ENCODE measurements at regions not wholly inside any gene's neighbourhood (a gene's known extent, or its start where the extent isn't known, plus 50 kb on each side); places are given as distances from the start of the nearest gene placed in this dataset.

GRCh38 chr6:44642870-44643522 lies 255.5 kb downstream of the CDC5L start:
- peak; percentile 71 for DNase-seq

GRCh38 chr6:44645276-44645675 lies 257.8 kb downstream of the CDC5L start:
- DNase-seq: no peak

GRCh38 chr6:44646355-44646754 lies 258.8 kb downstream of the CDC5L start:
- DNase-seq: no peak

- no peak for DNase-seq
Observed at GRCh38 chr6:44649365-44650025, 262.0 kb downstream of the CDC5L start.

GRCh38 chr6:44650495-44650894 lies 263.0 kb downstream of the CDC5L start:
- DNase-seq: peak; percentile 23

DNA sequence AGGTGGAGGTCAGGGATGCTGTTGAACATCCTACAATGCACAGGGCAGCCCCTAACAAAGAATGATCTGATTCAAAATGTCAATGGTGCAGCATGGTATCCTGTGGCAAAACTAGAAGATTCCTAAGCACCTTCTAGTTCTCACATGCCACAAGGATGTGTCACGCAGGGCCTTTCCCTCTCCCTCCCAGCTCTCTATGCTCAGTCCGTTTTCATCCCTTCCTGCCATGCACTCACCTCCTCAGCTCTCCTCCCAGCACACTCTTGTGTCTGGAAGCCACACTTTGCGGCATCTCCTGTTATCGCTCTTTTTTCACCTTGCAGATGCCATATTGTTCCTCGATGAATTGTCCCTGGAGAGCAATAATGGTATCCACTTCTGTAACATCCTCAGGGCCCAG lies 263.4 kb downstream of the CDC5L start:
- DNase-seq: no peak

- no peak for DNase-seq
Observed at GRCh38 chr6:44651604-44652003, 264.1 kb downstream of the CDC5L start.

DNA sequence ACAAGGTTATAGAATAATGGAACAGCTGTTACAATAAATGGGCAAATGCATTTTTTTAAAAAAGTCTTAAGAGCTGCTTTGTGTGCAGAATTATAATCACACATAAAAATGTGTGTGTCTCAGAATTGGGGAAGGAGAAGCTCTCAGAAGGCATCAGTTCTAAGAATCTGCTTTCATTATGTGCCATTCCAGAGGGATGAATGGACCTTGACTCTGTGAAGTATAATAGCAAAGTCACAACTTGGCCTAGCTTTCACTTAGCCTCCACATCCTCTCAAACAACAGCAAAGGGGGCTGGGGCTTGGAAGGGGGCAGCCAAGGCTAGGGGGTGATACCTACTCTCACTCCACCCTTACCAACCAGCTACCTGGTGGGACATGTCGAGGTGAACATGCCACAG lies 265.0 kb downstream of the CDC5L start:
- no peak for DNase-seq

DNA sequence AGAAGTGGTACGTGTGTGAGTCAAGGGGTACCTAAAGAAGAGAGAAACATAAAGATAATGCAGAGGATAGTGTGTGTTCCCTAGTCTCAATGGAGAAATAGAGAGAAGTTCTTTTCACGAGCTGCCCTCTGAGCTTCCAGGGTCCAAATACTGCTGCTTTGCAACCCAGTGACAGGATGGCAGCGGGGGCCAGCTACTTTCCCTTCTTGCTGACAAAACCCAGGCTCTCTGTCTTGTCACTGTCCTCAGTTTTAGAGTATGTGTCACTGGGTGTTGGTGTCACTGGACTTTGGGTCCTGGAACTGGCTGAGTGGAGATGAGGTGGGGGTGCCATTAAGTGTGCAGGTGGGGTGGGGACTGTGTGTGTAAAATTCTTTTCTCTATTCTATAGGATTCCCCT lies 265.6 kb downstream of the CDC5L start:
- DNase-seq: no peak

DNA sequence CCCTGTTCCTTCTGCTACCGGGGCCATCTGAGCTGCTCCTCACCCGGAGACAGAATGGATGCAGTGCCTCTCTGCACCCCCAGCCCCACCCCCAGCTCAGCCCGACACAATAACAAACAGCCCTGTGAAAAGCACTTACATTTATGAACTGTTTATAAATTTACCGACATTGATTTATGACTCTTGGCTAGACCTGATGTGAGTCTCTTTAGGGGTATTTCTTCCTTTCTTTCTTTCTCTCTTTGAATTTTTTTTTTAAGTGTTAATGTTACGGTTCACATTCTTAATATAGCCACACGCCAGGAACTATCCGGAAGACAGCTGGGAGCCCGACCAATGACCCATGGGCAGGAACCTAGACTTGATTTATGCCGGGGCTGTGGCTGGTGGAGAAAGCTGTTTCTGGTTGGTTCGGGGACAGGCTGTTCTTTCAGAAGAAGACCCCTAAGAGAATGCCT lies 266.3 kb downstream of the CDC5L start:
- no peak for DNase-seq

GRCh38 chr6:44655412-44656342 lies 268.2 kb downstream of the CDC5L start:
- DNase-seq: peak; percentile 84

GRCh38 chr6:44656691-44657090 lies 269.2 kb downstream of the CDC5L start:
- no peak for DNase-seq

GRCh38 chr6:44657206-44657819 lies 269.8 kb downstream of the CDC5L start:
- DNase-seq: no peak

- DNase-seq: no peak
Observed at GRCh38 chr6:44658571-44658970, 271.1 kb downstream of the CDC5L start.

- DNase-seq: no peak
Observed at GRCh38 chr6:44659726-44660125, 272.2 kb downstream of the CDC5L start.

GRCh38 chr6:44660561-44661220 lies 273.2 kb downstream of the CDC5L start:
- no peak for DNase-seq

GRCh38 chr6:44661221-44662008 lies 273.9 kb downstream of the CDC5L start:
- no peak for DNase-seq

DNA sequence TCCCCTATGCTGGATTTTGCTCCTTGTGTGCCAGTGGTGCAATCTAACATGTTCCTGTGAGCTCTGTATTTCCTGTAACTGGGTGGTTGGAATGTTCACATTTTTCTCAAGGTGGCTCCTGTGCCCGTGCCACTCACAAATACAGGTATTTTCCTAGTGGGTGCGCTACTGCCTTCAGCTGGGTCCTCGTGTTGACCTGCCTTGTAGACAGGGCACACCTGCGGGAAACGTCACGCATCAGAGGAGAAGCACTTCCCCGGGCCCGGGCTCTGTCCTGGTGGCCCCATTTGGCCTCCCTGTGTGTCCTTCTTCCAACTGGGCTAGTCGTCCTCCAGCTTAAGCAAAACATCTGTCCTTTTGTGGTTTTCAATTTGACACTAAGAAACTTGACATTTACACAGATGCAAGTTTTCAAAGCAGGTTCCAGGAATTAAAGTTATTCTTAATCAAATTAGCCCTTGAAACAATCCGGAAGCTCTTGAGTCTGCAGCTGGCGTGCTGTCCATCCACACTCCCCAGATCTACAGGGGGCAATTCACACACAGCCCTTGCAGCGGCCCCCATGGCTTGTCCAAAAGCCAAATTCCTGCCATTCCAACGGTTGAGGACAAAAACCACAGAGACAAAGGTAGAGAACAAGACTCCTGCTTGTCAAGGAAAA lies 275.1 kb downstream of the CDC5L start:
- no peak for DNase-seq

DNA sequence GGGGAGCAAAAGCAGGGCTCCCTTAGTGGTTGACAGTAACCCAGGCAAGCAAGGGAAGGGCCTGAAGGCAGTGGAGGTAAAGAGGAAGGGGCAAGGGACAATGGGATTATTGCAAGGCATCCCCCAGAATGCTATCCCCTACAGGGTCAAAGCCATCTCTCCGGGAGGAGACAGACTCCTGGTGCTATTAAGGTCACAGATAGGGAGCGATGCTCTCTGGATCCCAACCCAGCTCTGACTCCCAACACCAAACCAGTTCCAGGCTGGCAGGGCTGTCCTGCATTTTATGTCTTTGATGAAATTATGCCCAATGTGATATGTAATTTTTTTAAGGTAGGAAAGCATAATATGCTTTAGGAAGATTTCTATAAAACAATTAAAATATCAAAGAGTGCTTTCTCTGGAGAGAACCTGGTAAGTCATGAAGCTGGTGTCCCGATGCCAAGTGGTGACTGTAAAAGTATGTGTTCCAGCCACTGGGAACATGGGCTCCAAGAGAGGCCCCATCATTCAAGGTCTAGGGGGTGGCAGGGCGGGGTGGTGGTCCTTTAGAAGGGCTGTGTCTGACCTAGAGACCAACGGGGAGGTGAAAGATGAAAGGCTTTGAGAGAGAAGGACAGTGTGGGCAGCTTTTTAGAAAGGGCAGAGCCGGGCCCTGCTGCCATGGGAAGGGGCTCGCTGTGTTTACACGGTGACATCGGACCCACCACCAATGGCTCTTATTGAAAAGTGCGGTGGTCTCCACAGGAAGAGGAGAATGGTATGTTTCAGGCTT lies 276.5 kb downstream of the CDC5L start:
- DNase-seq: no peak

- no peak for DNase-seq
Observed at GRCh38 chr6:44664716-44665115, 277.2 kb downstream of the CDC5L start.
